ENCODE measurements at regions not wholly inside any gene's neighbourhood (a gene's known extent, or its start where the extent isn't known, plus 50 kb on each side); places are given as distances from the start of the nearest gene placed in this dataset.

- H4K20me1 ChIP-seq (ENCODE audit: control insufficient read depth, insufficient read depth, insufficient read length), result no peaks in the 10 kb centered on the region
- H3K4ac ChIP-seq (ENCODE audit: low read depth, low read length), result no peak overlapping the region
- no peak overlapping the region for H2BK15ac ChIP-seq (ENCODE audit: low read depth, low read length)
- no peak overlapping the region for H3K14ac ChIP-seq (ENCODE audit: insufficient read depth, low read length)
- no peak overlapping the region for H3K18ac ChIP-seq (ENCODE audit: insufficient read length, low read depth, low read length)
- no peak overlapping the region for H3T11ph ChIP-seq (ENCODE audit: low read length)
- Mint-ChIP-seq H3K9me3 (peaks cover 9% of the 10 kb centered on the region in 2 experiments; a peak in 4 of 5 replicates), H3K36me3 (ENCODE audit: insufficient read depth in 1 of 3, low read depth in 3 of 3) (no peaks in the 10 kb centered on the region; a peak in 1 of 7 replicates), H3K4me1 (no peaks in the 10 kb centered on the region; a peak in 1 of 4 replicates), H3K4me3 (no peak overlapping the region), H3K27me3 (ENCODE audit: low read depth) (no peaks in the 10 kb centered on the region), H3K27ac (no peak overlapping the region)
- H2BK12ac ChIP-seq (ENCODE audit: insufficient read length, low read depth, low read length), result no peak overlapping the region
- no peak overlapping the region for H3K27ac ChIP-seq (ENCODE audit: insufficient read length, low read depth, low read length)
- no peak overlapping the region for H2BK20ac ChIP-seq (ENCODE audit: low read depth, low read length, poor library complexity, severe bottlenecking)
- H4K8ac ChIP-seq (replicated peaks; ENCODE audit: insufficient read length, low read depth, low read length), result no peak overlapping the region
- H3K23me2 ChIP-seq (ENCODE audit: insufficient read length, low read depth, low read length, poor library complexity, severe bottlenecking), result no peaks in the 10 kb centered on the region
- H3K4me1 ChIP-seq (ENCODE audit: insufficient read depth, low read length), result no peaks in the 10 kb centered on the region
- no peaks in the 10 kb centered on the region for H3K27me3 ChIP-seq (ENCODE audit: insufficient read depth, low read length)
- H2BK5ac ChIP-seq (ENCODE audit: insufficient read length, low read length), result no peak overlapping the region
- H2AK5ac ChIP-seq (ENCODE audit: insufficient read length, low read length), result no peak overlapping the region
- DNase-seq, result no peak
- no peaks in the 10 kb centered on the region for H3K79me1 ChIP-seq (ENCODE audit: insufficient read depth, low read depth, low read length, poor library complexity, severe bottlenecking)
- H4K91ac ChIP-seq (ENCODE audit: insufficient read length, low read depth, low read length), result no peak overlapping the region
- H2AFZ ChIP-seq (ENCODE audit: low read length), result no peak overlapping the region
- TF ChIP-seq, protein P1, sequence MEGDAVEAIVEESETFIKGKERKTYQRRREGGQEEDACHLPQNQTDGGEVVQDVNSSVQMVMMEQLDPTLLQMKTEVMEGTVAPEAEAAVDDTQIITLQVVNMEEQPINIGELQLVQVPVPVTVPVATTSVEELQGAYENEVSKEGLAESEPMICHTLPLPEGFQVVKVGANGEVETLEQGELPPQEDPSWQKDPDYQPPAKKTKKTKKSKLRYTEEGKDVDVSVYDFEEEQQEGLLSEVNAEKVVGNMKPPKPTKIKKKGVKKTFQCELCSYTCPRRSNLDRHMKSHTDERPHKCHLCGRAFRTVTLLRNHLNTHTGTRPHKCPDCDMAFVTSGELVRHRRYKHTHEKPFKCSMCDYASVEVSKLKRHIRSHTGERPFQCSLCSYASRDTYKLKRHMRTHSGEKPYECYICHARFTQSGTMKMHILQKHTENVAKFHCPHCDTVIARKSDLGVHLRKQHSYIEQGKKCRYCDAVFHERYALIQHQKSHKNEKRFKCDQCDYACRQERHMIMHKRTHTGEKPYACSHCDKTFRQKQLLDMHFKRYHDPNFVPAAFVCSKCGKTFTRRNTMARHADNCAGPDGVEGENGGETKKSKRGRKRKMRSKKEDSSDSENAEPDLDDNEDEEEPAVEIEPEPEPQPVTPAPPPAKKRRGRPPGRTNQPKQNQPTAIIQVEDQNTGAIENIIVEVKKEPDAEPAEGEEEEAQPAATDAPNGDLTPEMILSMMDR (conservative IDR thresholded peaks at IDR 0.05), result no peak
- H3K9ac ChIP-seq (ENCODE audit: extremely low read depth, insufficient read length, low read length), result no peak overlapping the region
- no peaks in the 10 kb centered on the region for H3K79me2 ChIP-seq (ENCODE audit: insufficient read depth, low read length)
- H3K23ac ChIP-seq (ENCODE audit: insufficient read length, low read depth, low read length), result no peak overlapping the region
- H3K56ac ChIP-seq (ENCODE audit: insufficient read length, low read depth, low read length), result no peak overlapping the region
- WGBS (ENCODE audit: extremely low coverage, insufficient read length, low lambda C conversion rate), result no CpG with 5 or more reads among the region's 1 CpG
- H3K4me2 ChIP-seq (ENCODE audit: insufficient read depth, insufficient read length, low read length), result no peak overlapping the region
- H3K9me3 ChIP-seq (ENCODE audit: control insufficient read depth, low read depth, low read length), result no peaks in the 10 kb centered on the region
- H2BK120ac ChIP-seq (ENCODE audit: low read depth, low read length, poor library complexity, severe bottlenecking), result no peak overlapping the region
- H4K5ac ChIP-seq (ENCODE audit: insufficient read length, low read depth, low read length), result no peak overlapping the region
Measured at GRCh38 chr6:126553854-126554253, 213.9 kb downstream of the CENPW start.

Measured in H9 (cell line).